GM12864 (cell line): ENCODE measurements at regions not wholly inside any gene's neighbourhood (a gene's known extent, or its start where the extent isn't known, plus 50 kb on each side); places are given as distances from the start of the nearest gene placed in this dataset.
A peak's percentile ranks its signal among the peaks of the same experiment; 100 is the strongest.
"Not testable (repeated sequence)": the region's sequence is repeated elsewhere in the genome, so short reads cannot be mapped to it uniquely, and the experiment has no call there.

Experiments used
- DNase-seq: peaks from one replicate; pipeline ENCODE4 v3.0.0-alpha.2; 2011; ENCODE audit warnings: low read depth
- H3K4me3 ChIP-seq: 2 replicates; pipeline ENCODE4 v1.5.1; 2011; ENCODE audit warnings: mild to moderate bottlenecking, low read depth, low read length, control low read depth
- TF ChIP-seq, protein P1 (sequence below): IDR thresholded peaks from 2 replicates; pipeline ENCODE4 v1.5.1; 2011; ENCODE audit warnings: low read depth, mild to moderate bottlenecking, moderate library complexity, low read length, control low read depth, inconsistent platforms; ENCODE audit errors: missing control alignments

DNA sequence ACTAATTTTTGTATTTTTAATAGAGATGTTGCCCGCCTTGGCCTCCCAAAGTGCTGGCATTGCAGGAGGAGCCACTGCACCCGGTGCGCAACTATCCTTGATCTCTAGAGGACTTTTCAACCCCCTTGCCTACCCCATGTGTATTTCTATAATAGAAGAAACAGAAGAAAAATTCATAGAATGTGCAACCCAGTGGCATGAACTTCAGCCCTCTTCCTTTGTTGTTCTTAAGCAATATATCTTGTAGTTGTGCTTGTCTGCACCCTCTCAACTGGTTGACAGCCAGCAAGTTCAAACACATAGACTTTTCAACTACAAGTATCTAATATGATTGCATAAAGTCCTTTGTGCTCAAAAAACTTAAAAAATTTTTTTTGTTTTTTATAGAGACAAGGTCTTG, 72.3 kb upstream of the NCOA3 start:
- no peak for DNase-seq
- TF ChIP-seq, protein P1, sequence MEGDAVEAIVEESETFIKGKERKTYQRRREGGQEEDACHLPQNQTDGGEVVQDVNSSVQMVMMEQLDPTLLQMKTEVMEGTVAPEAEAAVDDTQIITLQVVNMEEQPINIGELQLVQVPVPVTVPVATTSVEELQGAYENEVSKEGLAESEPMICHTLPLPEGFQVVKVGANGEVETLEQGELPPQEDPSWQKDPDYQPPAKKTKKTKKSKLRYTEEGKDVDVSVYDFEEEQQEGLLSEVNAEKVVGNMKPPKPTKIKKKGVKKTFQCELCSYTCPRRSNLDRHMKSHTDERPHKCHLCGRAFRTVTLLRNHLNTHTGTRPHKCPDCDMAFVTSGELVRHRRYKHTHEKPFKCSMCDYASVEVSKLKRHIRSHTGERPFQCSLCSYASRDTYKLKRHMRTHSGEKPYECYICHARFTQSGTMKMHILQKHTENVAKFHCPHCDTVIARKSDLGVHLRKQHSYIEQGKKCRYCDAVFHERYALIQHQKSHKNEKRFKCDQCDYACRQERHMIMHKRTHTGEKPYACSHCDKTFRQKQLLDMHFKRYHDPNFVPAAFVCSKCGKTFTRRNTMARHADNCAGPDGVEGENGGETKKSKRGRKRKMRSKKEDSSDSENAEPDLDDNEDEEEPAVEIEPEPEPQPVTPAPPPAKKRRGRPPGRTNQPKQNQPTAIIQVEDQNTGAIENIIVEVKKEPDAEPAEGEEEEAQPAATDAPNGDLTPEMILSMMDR = no peak
- no peak overlapping the region for H3K4me3 ChIP-seq

DNA sequence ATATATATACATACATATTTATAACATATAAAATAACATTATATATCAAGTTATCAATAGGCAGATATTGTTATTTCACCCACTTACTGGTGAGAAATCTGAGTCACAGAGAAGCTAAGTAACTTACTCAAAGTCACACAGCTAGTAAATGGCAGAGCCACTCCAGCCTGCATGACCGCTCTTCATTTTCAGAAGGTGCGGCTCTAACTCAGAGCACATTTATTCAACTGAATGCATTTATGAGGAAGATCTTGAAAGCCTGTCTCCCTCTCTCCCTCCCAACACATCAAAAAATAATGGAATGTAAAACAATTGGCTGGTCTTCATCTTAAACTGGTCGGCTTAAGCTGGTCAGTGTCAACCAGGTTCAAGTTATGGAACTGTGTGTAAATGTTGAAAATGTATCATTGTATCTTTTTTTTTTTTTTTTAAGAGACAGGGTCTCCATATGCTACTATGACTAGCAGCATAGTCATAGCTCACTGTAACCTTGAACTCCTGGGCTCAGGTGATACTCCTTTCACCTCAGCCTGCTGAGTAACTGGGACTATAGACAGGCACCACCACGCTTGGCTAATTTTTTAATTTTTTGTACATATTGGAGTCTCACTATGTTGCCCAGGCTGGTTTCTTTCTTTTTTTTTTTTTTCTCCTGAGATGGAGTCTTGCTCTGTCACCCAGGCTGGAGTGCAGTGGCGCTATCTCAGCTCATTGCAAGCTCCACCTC, 70.7 kb upstream of the NCOA3 start:
- DNase-seq = no peak
- no peak overlapping the region for H3K4me3 ChIP-seq
- TF ChIP-seq, protein P1 = no peak

DNA sequence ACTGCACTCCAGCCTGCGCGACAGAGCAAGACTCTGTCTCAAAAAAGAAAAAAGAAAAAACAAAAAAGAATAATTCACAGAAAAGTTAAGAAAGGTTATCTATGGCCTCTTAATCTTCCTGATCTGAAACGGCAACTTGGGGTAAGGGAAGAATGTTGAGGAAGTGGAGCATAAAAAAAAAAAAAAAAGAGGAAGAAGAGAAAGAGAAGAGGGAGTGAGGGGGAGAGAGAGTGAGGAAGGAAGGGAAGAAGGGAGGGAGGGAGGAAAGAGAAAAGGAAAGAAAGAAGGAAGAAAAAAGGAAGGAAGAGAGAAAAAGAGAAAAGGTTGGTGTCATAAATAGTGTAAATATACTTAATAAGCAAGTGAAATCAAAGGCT, 68.9 kb upstream of the NCOA3 start:
- TF ChIP-seq, protein P1 = no peak
- H3K4me3 ChIP-seq = no peak overlapping the region
- DNase-seq = no peak

DNA sequence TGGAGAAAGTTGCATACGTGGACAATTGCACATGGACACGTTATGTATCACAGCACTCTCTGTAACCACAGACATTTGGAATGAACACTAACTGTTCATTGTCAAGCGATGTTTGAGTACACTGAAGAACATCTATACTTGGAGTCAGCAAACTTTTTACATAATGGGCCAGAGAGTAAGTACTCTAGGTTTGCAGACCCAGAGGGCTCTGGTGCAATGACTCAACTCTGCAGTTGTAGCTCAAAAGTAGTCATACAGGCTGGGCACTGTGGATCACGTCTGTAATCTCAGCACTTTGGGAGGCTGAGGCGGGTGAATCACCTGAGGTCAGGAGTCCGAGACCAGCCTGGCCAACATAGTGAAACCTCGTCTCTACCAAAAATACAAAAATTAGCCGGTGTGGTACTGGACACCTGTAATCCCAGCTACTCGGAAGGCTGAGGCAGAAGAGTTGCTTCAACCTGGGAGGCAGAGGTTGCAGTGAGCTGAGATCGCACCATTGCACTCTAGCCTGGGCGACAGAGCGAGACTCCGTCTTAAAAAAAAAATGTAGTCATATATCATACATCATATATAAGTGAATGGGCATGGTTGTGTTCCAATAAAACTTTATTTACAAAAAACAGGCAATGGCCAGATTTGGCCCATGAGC, 67.4 kb upstream of the NCOA3 start:
- peak overlapping the region; percentile 22; the same call in 1 of the 2 replicates for H3K4me3 ChIP-seq
- not testable (repeated sequence) for DNase-seq

DNA sequence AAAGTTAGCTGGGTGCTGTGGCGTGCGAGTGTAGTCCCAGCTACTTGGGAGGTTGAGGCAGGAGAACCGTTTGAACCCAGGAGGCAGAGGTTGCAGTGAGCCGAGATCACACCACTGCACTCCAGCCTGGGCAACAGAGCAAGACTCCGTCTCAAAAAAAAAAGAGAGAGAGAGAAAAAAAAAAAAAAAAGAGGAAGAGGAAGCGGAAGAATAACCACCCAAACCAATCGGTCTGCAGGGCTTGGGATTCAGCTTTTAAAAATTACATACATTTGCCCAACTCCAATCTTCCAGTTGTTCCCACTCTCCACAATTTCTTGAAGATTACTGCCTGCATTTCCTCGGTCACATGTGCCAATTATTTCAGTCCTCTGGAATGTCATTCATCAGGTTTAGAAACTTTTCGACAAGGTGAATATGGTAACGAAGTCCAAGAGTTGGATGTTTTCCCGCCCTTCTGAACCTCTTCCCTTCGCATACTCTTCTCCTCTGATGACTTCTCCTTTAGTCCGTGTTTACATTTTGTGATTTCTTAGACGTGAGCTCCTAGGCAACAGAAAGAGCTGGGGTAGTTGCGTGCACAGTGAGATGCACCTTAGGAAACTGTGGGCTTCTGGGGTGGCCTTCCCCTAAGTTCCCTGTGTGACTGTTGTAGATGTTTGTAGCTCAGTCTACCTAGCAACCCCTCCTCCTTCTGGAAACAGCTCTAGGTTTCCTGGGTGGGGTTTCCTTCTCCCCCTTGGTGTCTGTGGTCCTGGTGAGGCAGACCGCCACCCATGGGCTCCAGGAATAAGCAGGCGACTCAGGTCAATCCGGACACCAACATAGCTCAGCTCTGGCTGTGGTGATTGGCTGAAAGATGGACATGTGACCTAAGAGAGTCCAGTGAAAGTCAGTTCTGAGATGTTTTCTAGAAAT, 63.0 kb upstream of the NCOA3 start:
- TF ChIP-seq, protein P1 = no peak
- peak; percentile 89 for DNase-seq
- H3K4me3 ChIP-seq = peak overlapping the region; percentile 47

DNA sequence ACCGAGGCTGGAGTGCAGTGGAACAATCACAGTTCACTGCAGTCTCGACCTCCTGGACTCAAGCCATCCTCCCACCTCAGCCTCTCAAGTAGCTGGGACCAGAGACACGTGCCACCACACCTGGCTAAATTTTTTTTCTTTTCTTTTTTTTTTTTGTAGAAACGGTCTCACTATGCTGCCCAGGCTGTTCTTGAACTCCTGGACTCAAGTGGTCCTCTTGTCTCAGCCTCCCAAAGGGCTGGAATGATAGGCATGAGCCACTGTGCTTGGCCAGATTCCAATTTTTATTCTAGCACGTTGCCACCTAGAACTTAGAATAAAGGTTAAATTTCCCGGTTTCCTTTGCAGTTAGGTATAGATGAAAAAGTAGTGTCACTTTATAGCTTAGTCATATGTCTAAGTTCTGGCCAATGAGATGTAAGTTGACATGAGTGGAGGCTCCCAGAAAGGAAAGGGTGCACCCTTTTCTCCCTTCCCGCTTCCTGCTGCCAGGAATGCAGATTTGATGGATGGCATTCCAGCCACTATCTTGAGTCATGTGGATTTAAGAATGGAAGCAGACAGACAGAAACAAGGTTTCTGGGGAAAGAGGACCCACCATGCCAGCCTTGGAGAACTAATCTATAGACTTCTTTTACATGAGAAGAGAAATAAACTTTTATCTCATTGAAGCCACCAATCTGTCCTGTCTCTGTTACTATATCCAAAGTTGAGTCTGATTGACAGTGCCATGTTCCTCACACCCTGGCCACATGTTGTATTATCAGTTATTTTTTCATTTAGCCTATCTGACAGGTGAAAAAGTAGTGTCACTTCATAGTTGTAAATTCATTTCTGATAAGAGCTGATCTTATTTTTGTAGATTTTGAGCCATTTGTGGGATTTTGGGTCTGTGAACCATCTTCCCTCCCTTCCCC, 60.6 kb upstream of the NCOA3 start:
- H3K4me3 ChIP-seq = no peak overlapping the region
- no peak for DNase-seq

More for the DNA sequence above, 60.6 kb upstream of the NCOA3 start:
- TF ChIP-seq, protein P1 = no peak
